ENCODE measurements at regions not wholly inside any gene's neighbourhood (a gene's known extent, or its start where the extent isn't known, plus 50 kb on each side); places are given as distances from the start of the nearest gene placed in this dataset.

GRCh38 chr11:113553235-113553634, 78.0 kb upstream of the DRD2 start:
- no peak for DNase-seq

GRCh38 chr11:113552271-113552670, 77.1 kb upstream of the DRD2 start:
- DNase-seq, result no peak

- DNase-seq, result no peak
These were observed 76.4 kb upstream of the DRD2 start for GRCh38 chr11:113551645-113552044.

GRCh38 chr11:113549611-113550578, 74.7 kb upstream of the DRD2 start:
- DNase-seq, result no peak

GRCh38 chr11:113549061-113549460, 73.9 kb upstream of the DRD2 start:
- DNase-seq, result no peak

- no peak for DNase-seq
These were observed 72.5 kb upstream of the DRD2 start for GRCh38 chr11:113547739-113548138.

GRCh38 chr11:113546757-113547507, 71.7 kb upstream of the DRD2 start:
- no peak for DNase-seq

- no peak for DNase-seq
These were observed 67.2 kb upstream of the DRD2 start for GRCh38 chr11:113542420-113542819.

- DNase-seq, result no peak
These were observed 65.5 kb upstream of the DRD2 start for GRCh38 chr11:113540416-113541330.

GRCh38 chr11:113538451-113539412, 63.5 kb upstream of the DRD2 start:
- DNase-seq, result no peak

GRCh38 chr11:113534625-113535024, 59.4 kb upstream of the DRD2 start:
- no peak for DNase-seq

GRCh38 chr11:113533425-113533698, 58.2 kb upstream of the DRD2 start:
- DNase-seq, result no peak

GRCh38 chr11:113532697-113533424, 57.7 kb upstream of the DRD2 start:
- peak; percentile 13 for DNase-seq

- DNase-seq, result no peak
These were observed 56.6 kb upstream of the DRD2 start for GRCh38 chr11:113531575-113532451.

GRCh38 chr11:113531083-113531482, 55.9 kb upstream of the DRD2 start:
- no peak for DNase-seq

GRCh38 chr11:113529606-113530005, 54.4 kb upstream of the DRD2 start:
- no peak for DNase-seq

GRCh38 chr11:113528982-113529381, 53.8 kb upstream of the DRD2 start:
- no peak for DNase-seq

GRCh38 chr11:113526521-113526920, 51.3 kb upstream of the DRD2 start:
- DNase-seq, result no peak

Data from GDM1 (cell line).